HG02885 (cell line): ENCODE measurements at regions not wholly inside any gene's neighbourhood (a gene's known extent, or its start where the extent isn't known, plus 50 kb on each side); places are given as distances from the start of the nearest gene placed in this dataset.
"Not testable (repeated sequence)": the region's sequence is repeated elsewhere in the genome, so short reads cannot be mapped to it uniquely, and the experiment has no call there.

ENCODE experiments used
- ATAC-seq: cut with Tn5 transposase; IDR thresholded peaks from one replicate; pipeline ENCODE4 v1.9.1; 2021; ENCODE audit warnings: mild to moderate bottlenecking; ENCODE audit not compliant: unreplicated experiment, poor library complexity

- no peak for ATAC-seq
Measured at GRCh38 chr11:29265381-29265780, 751.4 kb downstream of the KCNA4 start.

- no peak for ATAC-seq
Measured at GRCh38 chr11:29263971-29264682, 752.7 kb downstream of the KCNA4 start.

- no peak for ATAC-seq
Measured at GRCh38 chr11:29261831-29262230, 755.0 kb downstream of the KCNA4 start.

- no peak for ATAC-seq
Measured at GRCh38 chr11:29260939-29261705, 755.7 kb downstream of the KCNA4 start.

- no peak for ATAC-seq
Measured at GRCh38 chr11:29258411-29258810, 758.4 kb downstream of the KCNA4 start.

- no peak for ATAC-seq
Measured at GRCh38 chr11:29256580-29256979, 760.2 kb downstream of the KCNA4 start.

GRCh38 chr11:29255401-29255800 lies 761.4 kb downstream of the KCNA4 start:
- ATAC-seq, result no peak

GRCh38 chr11:29251738-29252137 lies 765.1 kb downstream of the KCNA4 start:
- ATAC-seq, result peak; percentile 91

- no peak for ATAC-seq
Measured at GRCh38 chr11:29249713-29250112, 767.1 kb downstream of the KCNA4 start.

GRCh38 chr11:29244355-29244754 lies 772.5 kb downstream of the KCNA4 start:
- ATAC-seq, result no peak

- ATAC-seq, result no peak
Measured at GRCh38 chr11:29243616-29244015, 773.2 kb downstream of the KCNA4 start.

- ATAC-seq, result no peak
Measured at GRCh38 chr11:29231991-29232390, 784.8 kb downstream of the KCNA4 start.

GRCh38 chr11:29231586-29231985 lies 785.2 kb downstream of the KCNA4 start:
- ATAC-seq, result no peak

- ATAC-seq, result no peak
Measured at GRCh38 chr11:29227811-29228210, 789.0 kb downstream of the KCNA4 start.

GRCh38 chr11:29224739-29225384 lies 792.0 kb downstream of the KCNA4 start:
- ATAC-seq, result no peak

- not testable (repeated sequence) for ATAC-seq
Measured at GRCh38 chr11:29219531-29219930, 797.3 kb downstream of the KCNA4 start.

GRCh38 chr11:29217901-29218300 lies 798.9 kb downstream of the KCNA4 start:
- ATAC-seq, result no peak

GRCh38 chr11:29214833-29215232 lies 802.0 kb downstream of the KCNA4 start:
- ATAC-seq, result no peak

GRCh38 chr11:29211202-29211601 lies 805.6 kb downstream of the KCNA4 start:
- no peak for ATAC-seq

GRCh38 chr11:29210426-29210825 lies 806.4 kb downstream of the KCNA4 start:
- no peak for ATAC-seq

GRCh38 chr11:29208117-29208516 lies 808.7 kb downstream of the KCNA4 start:
- ATAC-seq, result no peak
